Stomach (tissue), 4 donors: ENCODE measurements at regions not wholly inside any gene's neighbourhood (a gene's known extent, or its start where the extent isn't known, plus 50 kb on each side); places are given as distances from the start of the nearest gene placed in this dataset.

ENCODE experiments used
- EP300 ChIP-seq: sonication (generic); formaldehyde crosslinking; IDR thresholded peaks from one replicate; pipeline ENCODE4 v1.6.1; 2017; ENCODE audit warnings: antibody characterized with exemption
- POLR2A ChIP-seq, 4 donors: fragments of 450-650 bp; IDR thresholded peaks; one replicate each; pipeline ENCODE4 v1.6.1; 2016; ENCODE audit warnings: antibody characterized with exemption in 4 of 4, control low read depth in 2 of 4, mild to moderate bottlenecking in 1 of 4, moderate library complexity in 1 of 4
- TF ChIP-seq, protein P1 (sequence below), 7 experiments: fragments of 450-650 bp in 4 of 7; fragments of 200-600 bp in 3 of 7; sonication (generic) in 3 of 7; IDR thresholded peaks; one replicate each; pipeline ENCODE4 v1.5.1; 2016 to 2019; ENCODE audit warnings: antibody characterized with exemption in 7 of 7, control low read depth in 2 of 7, mild to moderate bottlenecking in 1 of 7

DNA sequence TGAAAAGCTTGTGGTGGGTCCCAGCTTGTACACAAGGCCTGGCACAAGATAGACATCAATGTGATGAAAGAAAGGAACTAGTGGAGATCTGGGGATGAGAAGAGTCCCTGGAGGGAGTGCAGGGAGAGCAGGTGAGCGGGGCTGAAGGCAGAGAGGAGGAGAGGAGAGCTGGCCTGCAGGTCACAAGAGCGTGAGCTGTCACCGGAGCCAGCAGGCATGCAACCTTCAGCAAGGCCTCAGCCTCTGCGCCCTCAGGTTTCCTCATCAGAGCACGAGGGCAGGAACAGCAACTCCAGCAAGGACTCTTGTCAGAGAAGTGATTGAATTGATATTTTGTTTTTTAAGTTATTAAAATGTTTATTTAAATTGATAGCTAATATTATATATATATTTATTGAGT lies 188.6 kb downstream of the CXCL12 start:
- no peak for TF ChIP-seq POLR2A (IDR thresholded peaks at IDR 0.05)
- no peak for TF ChIP-seq EP300
- TF ChIP-seq, protein P1, sequence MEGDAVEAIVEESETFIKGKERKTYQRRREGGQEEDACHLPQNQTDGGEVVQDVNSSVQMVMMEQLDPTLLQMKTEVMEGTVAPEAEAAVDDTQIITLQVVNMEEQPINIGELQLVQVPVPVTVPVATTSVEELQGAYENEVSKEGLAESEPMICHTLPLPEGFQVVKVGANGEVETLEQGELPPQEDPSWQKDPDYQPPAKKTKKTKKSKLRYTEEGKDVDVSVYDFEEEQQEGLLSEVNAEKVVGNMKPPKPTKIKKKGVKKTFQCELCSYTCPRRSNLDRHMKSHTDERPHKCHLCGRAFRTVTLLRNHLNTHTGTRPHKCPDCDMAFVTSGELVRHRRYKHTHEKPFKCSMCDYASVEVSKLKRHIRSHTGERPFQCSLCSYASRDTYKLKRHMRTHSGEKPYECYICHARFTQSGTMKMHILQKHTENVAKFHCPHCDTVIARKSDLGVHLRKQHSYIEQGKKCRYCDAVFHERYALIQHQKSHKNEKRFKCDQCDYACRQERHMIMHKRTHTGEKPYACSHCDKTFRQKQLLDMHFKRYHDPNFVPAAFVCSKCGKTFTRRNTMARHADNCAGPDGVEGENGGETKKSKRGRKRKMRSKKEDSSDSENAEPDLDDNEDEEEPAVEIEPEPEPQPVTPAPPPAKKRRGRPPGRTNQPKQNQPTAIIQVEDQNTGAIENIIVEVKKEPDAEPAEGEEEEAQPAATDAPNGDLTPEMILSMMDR (IDR thresholded peaks at IDR 0.05), result no peak
